Esophagus squamous epithelium (tissue), 5 donors: ENCODE measurements at regions not wholly inside any gene's neighbourhood (a gene's known extent, or its start where the extent isn't known, plus 50 kb on each side); places are given as distances from the start of the nearest gene placed in this dataset.

Source experiments
- DNase-seq: peaks from one replicate; lab custom pipeline; 2025; lab: John Stamatoyannopoulos, UW
- H3K27ac ChIP-seq, 4 donors: fragments of 200-600 bp; sonication (generic); one replicate each; pipeline ENCODE4 v1.5.1; 2016 to 2019; ENCODE audit warnings: mild to moderate bottlenecking in 1 of 4
- H3K27me3 ChIP-seq, 4 donors: fragments of 200-600 bp; sonication (generic); 1 replicate in 3 of 4; 2 replicates in 1 of 4; pipeline versions ENCODE4 v1.5.1 to v1.6.0; 2017 to 2021; ENCODE audit warnings: antibody characterized with exemption in 1 of 4
- H3K36me3 ChIP-seq, 3 donors: fragments of 200-600 bp; sonication (generic); one replicate each; pipeline ENCODE4 v1.5.1; 2016 to 2019
- H3K4me1 ChIP-seq, 3 donors: fragments of 200-600 bp; sonication (generic); one replicate each; pipeline ENCODE4 v1.5.1; 2017 to 2019
- H3K4me3 ChIP-seq, 4 donors: fragments of 200-600 bp; sonication (generic); 1 replicate in 3 of 4; 2 replicates in 1 of 4; pipeline ENCODE4 v1.5.1; 2016 to 2019; ENCODE audit warnings: mild to moderate bottlenecking in 2 of 4, moderate library complexity in 1 of 4
- H3K9me3 ChIP-seq, 3 donors: fragments of 200-600 bp; sonication (generic); one replicate each; pipeline ENCODE4 v1.5.1; 2016 to 2019
- POLR2A ChIP-seq, 4 donors: fragments of 450-650 bp; IDR thresholded peaks; one replicate each; pipeline ENCODE4 v1.6.1; 2017; ENCODE audit warnings: antibody characterized with exemption in 4 of 4, mild to moderate bottlenecking in 4 of 4, moderate library complexity in 3 of 4
- WGBS, 2 donors: methylation state at CpG; one replicate each; pipeline ENCODE4 v1.1.5; 2018; 5-methylcytosine and 5-hydroxymethylcytosine counted together
- intact Hi-C: fragments of 100-400 bp; cut with DNase I; formaldehyde crosslinking; loops from one replicate; pipeline ENCODE4 v1.15.0; 2022
- TF ChIP-seq, protein P1 (sequence below), 6 experiments: fragments of 450-650 bp in 4 of 6; fragments of 200-600 bp in 2 of 6; sonication (generic) in 2 of 6; IDR thresholded peaks; one replicate each; pipeline ENCODE4 v1.5.1; 2016 to 2019; ENCODE audit warnings: antibody characterized with exemption in 6 of 6, mild to moderate bottlenecking in 4 of 6, moderate library complexity in 4 of 6
- donor health status: DM: yes; HTN: yes; CAD: no.

DNA sequence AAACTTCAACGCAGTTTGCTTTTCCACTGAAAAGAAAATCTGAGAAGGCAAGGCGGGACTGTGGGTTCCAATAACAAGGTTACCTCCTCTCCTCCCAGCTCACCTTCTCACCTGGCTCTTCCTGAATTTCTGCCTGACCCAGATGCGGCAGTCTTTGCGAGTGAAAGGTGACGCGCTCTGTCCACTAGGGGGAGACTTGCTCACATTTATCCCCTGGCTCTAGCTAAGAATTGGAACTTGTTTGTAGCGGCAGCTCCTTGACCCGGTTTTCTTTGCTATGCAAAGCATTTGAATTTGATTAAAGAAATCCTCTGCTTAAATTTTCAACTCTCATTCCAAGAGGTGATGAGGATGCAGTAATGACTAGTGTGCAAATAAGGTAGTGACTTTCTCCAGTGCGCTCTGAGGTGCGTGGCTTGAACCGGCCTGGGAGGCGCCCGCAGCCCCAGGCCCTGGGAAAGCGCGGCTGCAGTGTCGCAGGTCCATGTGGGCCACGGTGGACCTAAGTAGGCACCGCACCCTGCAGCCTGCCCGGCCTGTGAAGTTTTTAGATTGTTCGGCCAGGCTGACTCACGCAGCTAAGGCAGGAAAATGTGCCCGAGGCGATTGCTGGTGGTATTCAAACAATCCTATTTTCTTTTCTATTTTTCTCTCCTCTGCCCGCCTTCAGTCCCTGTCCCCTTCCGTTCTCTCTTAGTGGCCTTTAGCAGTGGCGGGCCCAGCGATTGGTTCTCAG lies 336.9 kb upstream of the NPSR1 start:
- intact Hi-C loops: no loop called here
- 17 to 23% methylated on average over 20 to 27 of the region's 27 CpGs for WGBS, 2 donors

DNA sequence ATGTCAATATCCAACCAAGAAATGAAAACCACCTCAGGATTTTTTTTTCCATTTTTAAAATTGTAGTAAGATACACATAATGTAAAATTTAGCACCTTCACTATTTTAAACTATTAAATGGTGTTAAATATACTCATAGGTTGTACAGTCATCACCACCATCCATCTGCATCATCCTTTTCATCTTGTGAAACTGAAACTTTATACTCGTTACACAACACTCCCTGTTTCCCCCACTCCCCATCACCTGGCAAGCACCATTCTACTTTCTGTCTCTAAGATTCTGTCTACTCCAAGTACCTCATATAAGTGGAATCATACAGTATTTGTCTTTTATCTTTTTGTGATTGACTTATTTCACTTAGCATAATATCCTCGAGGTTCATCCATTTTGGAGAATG lies 335.2 kb upstream of the NPSR1 start:
- TF ChIP-seq, protein P1, sequence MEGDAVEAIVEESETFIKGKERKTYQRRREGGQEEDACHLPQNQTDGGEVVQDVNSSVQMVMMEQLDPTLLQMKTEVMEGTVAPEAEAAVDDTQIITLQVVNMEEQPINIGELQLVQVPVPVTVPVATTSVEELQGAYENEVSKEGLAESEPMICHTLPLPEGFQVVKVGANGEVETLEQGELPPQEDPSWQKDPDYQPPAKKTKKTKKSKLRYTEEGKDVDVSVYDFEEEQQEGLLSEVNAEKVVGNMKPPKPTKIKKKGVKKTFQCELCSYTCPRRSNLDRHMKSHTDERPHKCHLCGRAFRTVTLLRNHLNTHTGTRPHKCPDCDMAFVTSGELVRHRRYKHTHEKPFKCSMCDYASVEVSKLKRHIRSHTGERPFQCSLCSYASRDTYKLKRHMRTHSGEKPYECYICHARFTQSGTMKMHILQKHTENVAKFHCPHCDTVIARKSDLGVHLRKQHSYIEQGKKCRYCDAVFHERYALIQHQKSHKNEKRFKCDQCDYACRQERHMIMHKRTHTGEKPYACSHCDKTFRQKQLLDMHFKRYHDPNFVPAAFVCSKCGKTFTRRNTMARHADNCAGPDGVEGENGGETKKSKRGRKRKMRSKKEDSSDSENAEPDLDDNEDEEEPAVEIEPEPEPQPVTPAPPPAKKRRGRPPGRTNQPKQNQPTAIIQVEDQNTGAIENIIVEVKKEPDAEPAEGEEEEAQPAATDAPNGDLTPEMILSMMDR (IDR thresholded peaks at IDR 0.05): no peak
- no peak for TF ChIP-seq POLR2A (IDR thresholded peaks at IDR 0.05)
- WGBS, 2 donors: 49 to 51% methylated on average over 2 of the region's 2 CpGs
- intact Hi-C loops: no loop called here
- Histone ChIP-seq H3K9me3 (no peaks in the 10 kb centered on the region), H3K4me3 (no peak overlapping the region), H3K27me3 (peaks cover 0 to 6% (median 0%) of the 10 kb centered on the region in 4 donors), H3K36me3 (no peaks in the 10 kb centered on the region), H3K27ac (no peak overlapping the region), H3K4me1 (peaks cover 0 to 10% (median 0%) of the 10 kb centered on the region in 3 donors)
- DNase-seq: no peak

More for the DNA sequence above, 336.9 kb upstream of the NPSR1 start:
- H3K4me3 ChIP-seq: peak overlapping the region in 2 of 4 donors; percentile 3 to 44
- no peak overlapping the region for H3K27ac ChIP-seq
- H3K9me3 ChIP-seq: no peaks in the 10 kb centered on the region
- H3K4me1 ChIP-seq: peaks cover 0 to 10% (median 0%) of the 10 kb centered on the region in 3 donors
- TF ChIP-seq, protein P1 (IDR thresholded peaks at IDR 0.05): peak; percentile 50 to 85 (median 75)
- TF ChIP-seq POLR2A (IDR thresholded peaks at IDR 0.05): no peak
- peaks cover 0 to 6% (median 0%) of the 10 kb centered on the region in 4 donors for H3K27me3 ChIP-seq
- DNase-seq: no peak
- H3K36me3 ChIP-seq: no peaks in the 10 kb centered on the region

DNA sequence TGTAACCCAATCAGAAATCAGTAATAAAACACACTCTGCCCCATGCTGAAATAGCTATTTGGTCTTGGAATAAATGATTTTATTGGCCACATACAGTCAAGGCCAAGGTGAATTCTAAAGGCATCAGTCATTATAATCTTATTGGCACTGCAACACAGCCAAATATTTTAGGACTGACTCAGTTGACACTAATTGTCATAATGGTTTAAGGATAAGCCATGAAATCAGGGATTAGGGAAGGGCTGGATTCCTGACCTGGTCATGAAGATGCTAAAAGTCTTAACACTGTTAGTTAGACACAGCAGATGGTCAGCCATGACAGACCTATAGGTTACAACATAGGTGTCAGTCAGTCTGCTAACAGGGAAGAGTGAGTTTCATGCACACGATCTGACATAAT lies 330.3 kb upstream of the NPSR1 start:
- WGBS, 2 donors: 71 to 89% methylated on average over 1 of the region's 1 CpG
- DNase-seq: no peak
- intact Hi-C loops: no loop called here

DNA sequence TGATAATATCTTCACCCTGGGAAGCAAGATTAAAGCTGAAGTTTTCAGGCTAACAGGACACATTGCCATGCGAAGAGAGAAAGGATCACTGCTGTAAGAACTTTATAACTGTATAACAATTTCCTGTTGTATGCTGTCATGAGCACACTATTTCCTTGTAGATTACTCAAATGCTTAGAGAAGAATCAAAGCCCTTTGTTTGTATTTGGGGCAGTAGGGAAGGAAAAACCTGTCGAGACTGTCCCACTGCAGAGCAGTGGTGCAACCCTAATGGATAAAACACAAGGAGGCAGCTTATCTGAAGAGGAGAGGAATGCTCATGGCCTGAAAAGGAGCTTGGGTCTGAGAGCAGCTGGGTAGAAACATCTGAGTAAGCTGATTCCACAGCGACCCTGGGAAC lies 327.7 kb upstream of the NPSR1 start:
- Histone ChIP-seq H3K9me3 (no peaks in the 10 kb centered on the region), H3K27me3 (peaks cover 0 to 6% (median 0%) of the 10 kb centered on the region in 4 donors), H3K27ac (no peak overlapping the region), H3K36me3 (no peaks in the 10 kb centered on the region), H3K4me3 (no peak overlapping the region), H3K4me1 (no peaks in the 10 kb centered on the region)
- intact Hi-C loops: no loop called here
- 65 to 72% methylated on average over 3 of the region's 3 CpGs for WGBS, 2 donors
- TF ChIP-seq, protein P1 (IDR thresholded peaks at IDR 0.05): no peak
- no peak for TF ChIP-seq POLR2A (IDR thresholded peaks at IDR 0.05)
- no peak for DNase-seq

More for the DNA sequence above, 330.3 kb upstream of the NPSR1 start:
- Histone ChIP-seq H3K4me3 (no peak overlapping the region), H3K4me1 (no peaks in the 10 kb centered on the region), H3K36me3 (no peaks in the 10 kb centered on the region), H3K9me3 (no peaks in the 10 kb centered on the region), H3K27ac (no peak overlapping the region), H3K27me3 (peaks cover 0 to 9% (median 0%) of the 10 kb centered on the region in 4 donors)
- TF ChIP-seq, protein P1 (IDR thresholded peaks at IDR 0.05): no peak
- no peak for TF ChIP-seq POLR2A (IDR thresholded peaks at IDR 0.05)

DNA sequence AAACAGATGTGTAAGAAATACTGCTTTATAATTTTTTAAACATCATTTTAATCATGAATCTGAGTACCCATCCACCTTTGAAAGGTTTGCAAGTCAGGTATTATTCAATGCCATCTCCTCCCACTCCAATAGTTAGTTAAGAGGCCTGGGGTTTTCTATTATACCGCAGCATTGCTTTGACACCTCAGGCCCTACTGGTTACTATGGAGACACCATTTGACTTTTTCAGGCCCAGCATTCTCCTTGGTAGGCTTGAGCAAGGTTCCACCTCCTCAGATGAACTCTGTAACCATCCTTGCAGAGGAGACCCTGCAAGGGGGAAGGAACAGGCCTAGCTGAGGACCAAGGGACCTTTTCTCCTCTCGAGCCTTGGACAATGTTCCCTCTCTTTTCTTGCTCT lies 326.9 kb upstream of the NPSR1 start:
- WGBS, 2 donors: 59 to 81% methylated on average over 2 of the region's 2 CpGs
- Histone ChIP-seq H3K4me3 (no peak overlapping the region), H3K27me3 (peaks cover 0 to 6% (median 0%) of the 10 kb centered on the region in 4 donors), H3K36me3 (no peaks in the 10 kb centered on the region), H3K4me1 (no peaks in the 10 kb centered on the region), H3K27ac (no peak overlapping the region), H3K9me3 (no peaks in the 10 kb centered on the region)
- no peak for TF ChIP-seq POLR2A (IDR thresholded peaks at IDR 0.05)
- TF ChIP-seq, protein P1 (IDR thresholded peaks at IDR 0.05): no peak
- DNase-seq: no peak
- intact Hi-C loops: no loop called here
